GM19455 (cell line): ENCODE measurements at regions not wholly inside any gene's neighbourhood (a gene's known extent, or its start where the extent isn't known, plus 50 kb on each side); places are given as distances from the start of the nearest gene placed in this dataset.

Experiments
- ATAC-seq: cut with Tn5 transposase; IDR thresholded peaks from one replicate; pipeline ENCODE4 v1.9.1; 2021; ENCODE audit not compliant: unreplicated experiment

GRCh38 chr2:217108575-217109027 is 248.7 kb upstream of the TNP1 start:
- no peak for ATAC-seq

DNA sequence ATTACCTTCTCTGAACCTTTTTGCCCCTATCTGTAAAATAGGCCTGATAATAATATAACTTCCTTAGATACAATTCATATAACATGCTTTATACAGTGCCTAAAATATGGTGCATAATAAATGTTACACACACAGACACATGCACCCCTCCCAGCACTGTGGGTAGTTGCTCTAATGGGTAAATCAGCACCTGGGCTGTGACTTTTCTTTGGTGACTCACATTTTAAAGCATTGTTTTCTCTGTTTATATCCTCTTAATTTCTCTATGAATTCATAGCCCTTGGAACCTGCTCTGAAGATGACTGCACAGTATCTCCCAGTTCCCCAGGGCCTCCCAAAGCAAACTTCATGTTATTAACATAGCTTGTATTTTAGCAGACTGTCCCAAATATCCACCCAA is 248.2 kb upstream of the TNP1 start:
- ATAC-seq = no peak

DNA sequence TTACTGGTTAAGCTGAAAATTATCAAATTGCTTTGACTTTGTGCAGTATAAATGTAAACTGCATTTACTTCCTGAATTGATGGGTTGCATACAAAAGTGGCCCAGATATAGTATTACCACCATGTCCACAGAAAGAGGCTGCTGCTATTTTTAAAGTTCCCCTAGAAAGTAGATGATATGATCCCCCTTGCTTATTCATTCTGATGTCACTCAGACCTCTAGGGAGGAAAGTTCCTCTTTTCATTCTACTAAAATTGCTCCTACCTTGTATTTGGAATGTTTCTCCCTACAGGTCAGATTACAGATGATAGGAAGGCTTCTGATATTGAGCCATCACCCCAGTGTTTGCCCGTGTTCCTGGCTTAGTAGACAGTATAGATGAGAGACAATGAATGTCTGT is 247.6 kb upstream of the TNP1 start:
- ATAC-seq = no peak

DNA sequence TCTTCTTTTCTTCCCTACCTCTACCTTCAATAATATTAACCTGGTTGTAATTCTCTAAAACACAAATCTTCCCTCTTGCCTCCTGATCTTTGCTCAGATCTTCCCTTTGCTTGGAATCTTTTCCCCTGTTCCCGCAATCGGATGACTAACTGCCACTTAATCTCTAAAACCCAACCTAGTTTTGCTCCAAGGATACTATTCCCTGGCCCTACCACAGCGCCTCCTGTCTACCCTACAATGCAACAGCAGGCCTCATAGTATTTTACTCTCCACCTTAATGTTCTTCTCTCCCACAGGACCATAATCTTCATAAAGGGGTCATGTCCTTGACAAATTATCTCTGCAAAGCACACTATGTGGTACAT is 246.8 kb upstream of the TNP1 start:
- no peak for ATAC-seq

- no peak for ATAC-seq
Observed at GRCh38 chr2:217105733-217106649, 246.1 kb upstream of the TNP1 start.

DNA sequence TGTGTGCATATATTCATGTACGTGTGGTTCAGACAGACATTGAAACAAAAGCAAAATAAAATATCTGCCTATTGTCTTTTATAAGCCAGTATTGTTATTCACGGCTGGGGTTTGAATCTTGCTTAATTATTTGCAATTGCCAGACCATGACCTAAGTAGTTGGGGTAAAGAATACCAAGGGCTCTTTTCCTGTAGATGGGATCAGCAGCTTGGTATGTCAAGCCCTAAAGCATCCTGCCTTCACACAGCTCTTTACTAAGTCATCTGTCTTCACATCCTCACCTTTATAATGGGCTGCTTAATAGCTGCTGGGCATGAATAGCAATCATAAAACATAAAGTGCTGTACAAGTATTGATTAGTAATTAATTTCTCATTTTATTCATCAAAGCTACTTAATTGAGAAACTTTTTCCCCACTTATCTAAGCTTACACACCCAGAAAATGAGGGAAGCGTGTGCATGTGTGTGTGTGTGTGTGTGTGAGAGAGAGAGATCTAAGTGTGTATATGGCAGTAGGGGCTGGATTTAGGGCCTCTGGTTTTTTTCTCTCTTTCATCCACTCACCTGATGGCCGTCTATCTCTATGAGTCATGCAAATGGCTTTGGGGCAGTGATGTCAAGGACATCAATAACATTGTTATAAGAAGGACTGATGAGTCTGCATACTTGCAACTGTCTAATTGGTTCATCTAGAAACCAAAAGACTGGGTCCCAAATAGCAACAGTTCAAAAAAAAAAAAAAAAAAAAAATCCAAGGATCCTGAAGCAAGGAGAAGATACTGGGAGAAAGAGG is 244.1 kb upstream of the TNP1 start:
- ATAC-seq = no peak

GRCh38 chr2:217102956-217103355 is 243.1 kb upstream of the TNP1 start:
- ATAC-seq = no peak

DNA sequence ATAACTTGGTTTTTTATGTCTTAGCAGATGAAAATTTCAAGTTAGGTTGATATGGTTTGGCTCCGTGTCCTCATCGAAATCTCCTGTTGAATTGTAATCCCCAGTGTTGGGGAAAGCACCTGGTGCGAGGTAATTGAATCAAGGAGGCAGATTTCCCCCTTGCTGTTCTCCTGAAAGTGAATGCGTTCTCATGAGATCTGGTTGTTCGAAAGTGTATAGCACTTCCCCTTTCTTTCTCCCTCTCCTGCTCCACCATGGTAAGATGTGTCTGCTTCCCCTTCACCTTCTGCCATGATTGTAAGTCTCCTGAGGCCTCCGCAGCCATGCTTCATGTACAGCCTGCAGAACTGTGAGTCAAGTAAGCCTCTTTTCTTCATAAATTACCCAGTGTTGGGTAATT is 242.1 kb upstream of the TNP1 start:
- ATAC-seq = no peak

DNA sequence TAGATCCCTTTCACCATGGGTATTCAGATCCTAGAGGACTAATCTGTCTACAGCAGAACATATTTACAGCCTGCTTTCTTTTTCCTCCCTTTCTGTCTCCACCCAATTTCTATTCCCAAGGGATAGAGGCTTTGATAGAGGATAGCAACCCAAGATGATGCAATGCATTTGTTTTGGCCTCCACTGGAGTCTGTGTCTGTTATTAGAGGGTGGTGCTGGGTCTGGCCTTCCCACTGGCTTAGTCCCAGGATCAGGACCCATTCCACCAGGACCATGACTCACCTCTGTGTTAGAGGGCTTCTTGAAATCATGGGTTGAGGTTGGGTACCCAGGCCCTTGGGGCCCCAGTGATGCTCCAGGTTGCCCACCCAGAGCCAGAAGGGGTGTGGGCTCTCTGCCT is 239.7 kb upstream of the TNP1 start:
- no peak for ATAC-seq

- ATAC-seq = no peak
Observed at GRCh38 chr2:217098435-217098834, 238.6 kb upstream of the TNP1 start.

GRCh38 chr2:217097346-217097745 is 237.5 kb upstream of the TNP1 start:
- no peak for ATAC-seq

DNA sequence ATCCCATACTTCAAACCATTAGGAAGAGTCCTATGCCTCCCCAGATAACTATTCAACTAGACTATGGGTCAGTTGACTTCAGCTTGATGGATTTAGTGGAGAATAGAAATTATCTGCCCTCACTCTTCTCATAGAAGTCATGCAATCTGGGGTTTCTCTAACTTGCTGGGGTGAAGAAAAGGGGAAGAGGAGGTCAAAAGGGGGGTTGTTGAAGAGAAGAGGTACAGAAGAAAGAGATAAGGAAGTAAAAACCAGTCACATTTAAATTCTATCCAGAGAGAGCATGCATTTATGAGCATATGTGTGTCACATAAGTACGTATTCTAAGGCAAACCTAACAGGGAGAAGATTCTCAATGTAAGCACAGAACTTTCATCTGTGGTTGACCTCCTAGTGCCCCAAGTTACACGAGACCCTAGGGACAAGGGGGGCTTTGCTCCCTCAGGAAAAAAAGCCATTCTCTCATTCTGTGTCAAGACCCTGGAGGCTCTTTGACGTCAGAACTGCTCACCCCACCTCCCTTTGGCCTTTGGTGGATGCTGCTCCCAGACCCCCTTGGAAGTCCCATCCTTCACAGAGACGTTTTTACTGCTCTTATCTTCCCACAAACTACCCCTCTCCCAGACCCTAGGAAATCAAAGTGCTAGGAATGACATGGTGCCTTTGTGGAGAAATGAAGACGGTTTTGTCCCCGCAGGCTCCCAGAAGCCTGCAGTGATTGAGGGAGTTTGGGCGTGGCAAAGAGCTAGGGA is 236.8 kb upstream of the TNP1 start:
- ATAC-seq = no peak

GRCh38 chr2:217095511-217096205 is 235.8 kb upstream of the TNP1 start:
- no peak for ATAC-seq

- ATAC-seq = no peak
Observed at GRCh38 chr2:217092710-217093379, 233.0 kb upstream of the TNP1 start.

DNA sequence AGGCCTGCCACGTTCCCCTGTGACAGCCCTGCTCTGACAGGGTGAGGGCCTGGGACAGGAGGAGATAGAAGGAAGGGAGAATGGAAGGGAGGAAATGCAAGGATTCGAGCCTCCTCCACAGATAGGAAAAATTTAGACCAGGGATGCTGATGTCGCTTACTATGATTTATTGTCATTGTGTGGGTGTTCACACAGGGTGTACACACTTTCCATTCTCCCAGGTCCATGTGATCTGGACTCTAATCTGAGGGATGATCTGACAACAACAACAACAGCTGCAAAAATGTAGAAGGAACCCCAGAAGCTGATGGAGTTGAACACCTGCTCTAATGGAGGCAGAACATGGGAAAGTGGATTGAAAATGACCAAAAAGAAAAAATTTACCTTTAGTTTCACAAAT is 231.7 kb upstream of the TNP1 start:
- no peak for ATAC-seq

DNA sequence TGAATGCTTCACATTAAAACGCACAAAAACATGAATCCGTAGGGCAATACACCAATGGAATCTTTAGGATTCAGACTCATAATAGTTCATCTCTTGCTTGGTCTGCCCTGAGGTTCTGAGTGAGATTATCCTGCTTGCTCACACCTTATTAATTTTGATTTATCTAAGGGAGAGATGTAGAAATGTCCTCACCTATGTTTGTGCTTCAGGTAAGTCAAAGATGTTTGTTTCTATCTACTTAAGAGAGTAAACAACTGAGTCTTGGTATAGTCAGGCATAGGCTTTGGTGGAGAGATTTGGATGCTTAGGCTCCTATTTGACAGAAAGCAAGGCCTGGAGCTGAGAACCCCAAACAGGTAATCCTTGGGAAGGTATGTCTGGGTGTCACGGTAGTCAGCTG is 231.0 kb upstream of the TNP1 start:
- ATAC-seq = no peak

DNA sequence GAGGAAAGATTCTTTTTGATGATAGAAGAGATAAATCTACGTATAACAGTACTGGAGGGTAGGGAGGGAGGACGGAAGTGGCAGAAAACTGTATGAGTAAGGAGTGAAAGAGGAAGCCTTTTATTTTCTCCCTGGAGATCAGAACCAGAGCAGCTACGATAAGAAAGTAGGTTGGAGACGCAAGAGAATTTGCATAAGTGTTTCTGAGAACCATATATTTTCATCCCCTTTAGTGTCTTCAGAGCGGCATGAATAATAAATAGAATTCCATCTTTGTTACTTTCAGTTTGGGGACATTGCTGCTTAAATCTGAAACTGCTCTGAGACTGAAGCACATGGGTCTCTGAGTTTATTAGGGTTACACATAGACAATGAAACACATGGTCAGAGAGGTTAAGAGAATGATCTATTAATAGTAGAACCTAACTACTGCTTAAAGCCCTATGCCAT is 230.2 kb upstream of the TNP1 start:
- ATAC-seq = no peak

DNA sequence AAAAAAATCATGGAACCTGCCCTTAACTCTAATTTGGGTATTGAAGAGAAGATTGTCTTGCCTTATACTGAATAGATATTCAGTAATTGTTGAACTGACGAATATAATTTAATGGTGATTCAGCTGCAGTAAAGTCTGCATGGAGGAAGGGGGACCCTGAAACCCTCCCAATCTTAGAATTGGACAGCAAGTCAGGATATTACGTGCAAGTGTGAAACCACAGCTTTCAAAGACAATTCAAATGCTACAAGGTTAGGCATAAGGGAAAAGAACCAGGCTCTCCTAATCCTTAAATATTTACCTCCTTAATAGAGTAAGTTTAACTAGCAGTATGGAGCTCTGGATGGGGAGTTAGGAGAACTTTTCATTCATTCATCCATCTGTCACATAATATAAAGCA is 226.9 kb upstream of the TNP1 start:
- ATAC-seq = no peak

- no peak for ATAC-seq
Observed at GRCh38 chr2:217086038-217086522, 226.2 kb upstream of the TNP1 start.

DNA sequence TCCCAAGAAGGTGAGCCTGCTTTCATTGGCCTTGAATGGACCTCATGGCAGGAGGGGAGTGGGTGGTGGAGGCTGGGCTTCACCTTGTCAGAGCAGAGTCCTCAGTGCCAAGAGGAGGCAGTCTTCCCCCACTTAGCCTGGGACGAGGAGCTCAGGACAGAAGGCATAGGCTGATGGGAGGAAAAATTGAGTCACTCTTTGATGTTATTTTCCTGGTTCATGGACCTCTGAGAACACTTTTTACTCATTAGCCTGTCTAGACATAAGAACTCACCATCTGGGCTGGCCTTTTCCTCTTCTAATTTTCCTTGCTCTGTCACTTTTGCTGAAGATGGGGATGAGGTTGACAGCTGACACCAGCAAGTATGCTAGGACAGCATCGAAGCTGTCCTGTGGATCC is 225.7 kb upstream of the TNP1 start:
- no peak for ATAC-seq
